H1 (cell line): ENCODE measurements at regions not wholly inside any gene's neighbourhood (a gene's known extent, or its start where the extent isn't known, plus 50 kb on each side); places are given as distances from the start of the nearest gene placed in this dataset.

ENCODE experiments used
- CHD1 ChIP-seq: IDR thresholded peaks from 2 replicates; pipeline ENCODE4 v1.6.1; 2012; ENCODE audit warnings: low read depth, low read length, improper control_type of control experiment
- CTCF ChIP-seq, 3 experiments: IDR thresholded peaks; 1 replicate in 2 of 3; 2 replicates in 1 of 3; pipeline versions ENCODE4 v1.5.1 to v1.6.1; 2011; ENCODE audit warnings: low read length in 3 of 3, mild to moderate bottlenecking in 3 of 3, inconsistent platforms in 2 of 3, low read depth in 1 of 3, moderate library complexity in 1 of 3; ENCODE audit not compliant: insufficient read depth in 1 of 3; ENCODE audit errors: control extremely low read depth in 1 of 3
- EP300 ChIP-seq, 2 experiments: IDR thresholded peaks; 1 replicate in 1 of 2; 2 replicates in 1 of 2; pipeline ENCODE4 v1.6.1; 2011 to 2012; ENCODE audit warnings: low read depth in 2 of 2, low read length in 2 of 2, mild to moderate bottlenecking in 2 of 2, borderline replicate concordance in 1 of 2, inconsistent platforms in 1 of 2, moderate library complexity in 1 of 2
- EZH2 ChIP-seq: fragments of 200-600 bp; sonication (generic); IDR thresholded peaks from 2 replicates; pipeline ENCODE4 v1.7.1; 2012; ENCODE audit warnings: low read depth, mild to moderate bottlenecking, moderate library complexity, low read length, inconsistent platforms; ENCODE audit not compliant: severe bottlenecking
- GABPA ChIP-seq: IDR thresholded peaks from 2 replicates; pipeline ENCODE4 v1.6.1; 2011; ENCODE audit warnings: mild to moderate bottlenecking, low read length, moderate library complexity, borderline replicate concordance; ENCODE audit not compliant: insufficient read depth
- JUN ChIP-seq: IDR thresholded peaks from 2 replicates; pipeline ENCODE4 v1.6.1; 2011; ENCODE audit warnings: low read depth, mild to moderate bottlenecking, improper control_type of control experiment, low read length
- POLR2A ChIP-seq, 2 experiments: IDR thresholded peaks; 1 replicate in 1 of 2; 2 replicates in 1 of 2; pipeline ENCODE4 v1.6.1; 2011; ENCODE audit warnings: low read depth in 2 of 2, low read length in 2 of 2, mild to moderate bottlenecking in 2 of 2; ENCODE audit errors: control extremely low read depth in 1 of 2
- POU5F1 ChIP-seq: IDR thresholded peaks from 2 replicates; pipeline ENCODE4 v1.6.1; 2011; ENCODE audit warnings: low read depth, mild to moderate bottlenecking, low read length, moderate library complexity
- RAD21 ChIP-seq, 2 experiments: IDR thresholded peaks in 1 of 2; conservative IDR thresholded peaks in 1 of 2; 2 replicates each; pipeline ENCODE4 v1.6.1; 2011; ENCODE audit warnings: low read depth in 2 of 2, low read length in 2 of 2, improper control_type of control experiment in 1 of 2, inconsistent platforms in 1 of 2, mild to moderate bottlenecking in 1 of 2, moderate library complexity in 1 of 2
- RBBP5 ChIP-seq: IDR thresholded peaks from 2 replicates; pipeline ENCODE4 v1.7.1; 2012; ENCODE audit warnings: low read depth, mild to moderate bottlenecking, inconsistent platforms, low read length, moderate library complexity, borderline replicate concordance
- YY1 ChIP-seq: IDR thresholded peaks from 2 replicates; pipeline ENCODE4 v1.6.1; 2011; ENCODE audit warnings: low read depth, mild to moderate bottlenecking, low read length
- TF ChIP-seq, protein P1 (sequence below): IDR thresholded peaks from 2 replicates; pipeline ENCODE4 v1.6.1; 2012; ENCODE audit warnings: low read length, inconsistent platforms
- TF ChIP-seq, protein P2 (sequence below): IDR thresholded peaks from 2 replicates; pipeline ENCODE4 v1.6.1; 2011; ENCODE audit warnings: low read depth, mild to moderate bottlenecking, low read length; ENCODE audit not compliant: insufficient read depth
- TF ChIP-seq, protein P3 (sequence below): IDR thresholded peaks from 2 replicates; pipeline ENCODE4 v1.6.1; 2012; ENCODE audit warnings: inconsistent platforms

DNA sequence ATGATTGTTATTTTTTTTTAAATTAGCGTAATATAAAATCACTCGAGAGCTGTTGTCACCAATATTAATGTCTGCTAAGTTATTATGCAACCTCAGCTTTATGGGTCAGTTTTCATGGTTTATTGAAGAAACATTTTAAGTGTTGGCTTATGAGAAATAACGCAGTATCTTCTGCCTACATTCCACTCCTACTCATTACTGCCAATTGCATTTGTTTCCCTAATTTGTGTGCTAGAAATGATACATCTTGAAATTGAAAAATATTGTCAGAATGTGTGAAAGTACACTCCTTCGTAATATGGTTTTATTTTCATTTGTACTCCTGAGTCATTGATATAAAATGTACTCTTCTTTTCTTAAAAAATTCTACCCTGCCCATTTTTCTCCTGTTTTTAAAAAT lies 333.3 kb upstream of the HSF2 start:
- TF ChIP-seq GABPA (no peak), EZH2 (no peak), CTCF (IDR thresholded peaks at IDR 0.05; ENCODE audit: control extremely low read depth in 1 of 3, insufficient read depth in 1 of 3, low read depth in 1 of 3, low read length in 3 of 3) (no peak), POU5F1 (no peak), POLR2A (IDR thresholded peaks at IDR 0.05; ENCODE audit: control extremely low read depth in 1 of 2, low read depth in 2 of 2, low read length in 2 of 2) (no peak), EP300 (IDR thresholded peaks at IDR 0.05; ENCODE audit: borderline replicate concordance in 1 of 2, low read depth in 2 of 2, low read length in 2 of 2) (no peak), CHD1 (no peak), YY1 (no peak), JUN (no peak), RAD21 (IDR thresholded peaks at IDR 0.05 in 1 of 2, conservative IDR thresholded peaks at IDR 0.05 in 1 of 2; ENCODE audit: low read depth in 2 of 2, low read length in 2 of 2) (no peak), RBBP5 (no peak)
- TF ChIP-seq, protein P1, sequence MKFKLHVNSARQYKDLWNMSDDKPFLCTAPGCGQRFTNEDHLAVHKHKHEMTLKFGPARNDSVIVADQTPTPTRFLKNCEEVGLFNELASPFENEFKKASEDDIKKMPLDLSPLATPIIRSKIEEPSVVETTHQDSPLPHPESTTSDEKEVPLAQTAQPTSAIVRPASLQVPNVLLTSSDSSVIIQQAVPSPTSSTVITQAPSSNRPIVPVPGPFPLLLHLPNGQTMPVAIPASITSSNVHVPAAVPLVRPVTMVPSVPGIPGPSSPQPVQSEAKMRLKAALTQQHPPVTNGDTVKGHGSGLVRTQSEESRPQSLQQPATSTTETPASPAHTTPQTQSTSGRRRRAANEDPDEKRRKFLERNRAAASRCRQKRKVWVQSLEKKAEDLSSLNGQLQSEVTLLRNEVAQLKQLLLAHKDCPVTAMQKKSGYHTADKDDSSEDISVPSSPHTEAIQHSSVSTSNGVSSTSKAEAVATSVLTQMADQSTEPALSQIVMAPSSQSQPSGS: no peak
- TF ChIP-seq, protein P2, sequence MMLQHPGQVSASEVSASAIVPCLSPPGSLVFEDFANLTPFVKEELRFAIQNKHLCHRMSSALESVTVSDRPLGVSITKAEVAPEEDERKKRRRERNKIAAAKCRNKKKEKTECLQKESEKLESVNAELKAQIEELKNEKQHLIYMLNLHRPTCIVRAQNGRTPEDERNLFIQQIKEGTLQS: no peak
- TF ChIP-seq, protein P3, sequence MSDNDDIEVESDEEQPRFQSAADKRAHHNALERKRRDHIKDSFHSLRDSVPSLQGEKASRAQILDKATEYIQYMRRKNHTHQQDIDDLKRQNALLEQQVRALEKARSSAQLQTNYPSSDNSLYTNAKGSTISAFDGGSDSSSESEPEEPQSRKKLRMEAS: no peak
